OCI-LY7 (cell line): ENCODE measurements at regions not wholly inside any gene's neighbourhood (a gene's known extent, or its start where the extent isn't known, plus 50 kb on each side); places are given as distances from the start of the nearest gene placed in this dataset.

Experiments
- CTCF ChIP-seq: fragments of 200-600 bp; sonication (generic); conservative IDR thresholded peaks from 2 replicates; pipeline ENCODE4 v1.5.1; 2014; ENCODE audit warnings: mild to moderate bottlenecking, antibody characterized with exemption, low read length, moderate library complexity, mixed read lengths
- EZH2phosphoT487 ChIP-seq: fragments of 200-600 bp; sonication (generic); IDR thresholded peaks from 2 replicates; pipeline ENCODE4 v1.6.1; 2018; ENCODE audit warnings: low read depth, borderline replicate concordance, mild to moderate bottlenecking, mixed run types, antibody characterized with exemption, low read length, moderate library complexity, mixed read lengths

- no peak for TF ChIP-seq CTCF
- no peak for TF ChIP-seq EZH2phosphoT487
Measured at GRCh38 chr13:59399513-59399912, 764.2 kb downstream of the DIAPH3 start.
